Ishikawa (cell line): ENCODE measurements at regions not wholly inside any gene's neighbourhood (a gene's known extent, or its start where the extent isn't known, plus 50 kb on each side); places are given as distances from the start of the nearest gene placed in this dataset.

ENCODE experiments used
- EP300 ChIP-seq: IDR thresholded peaks from 2 replicates; pipeline ENCODE4 v1.6.1; 2012; ENCODE audit warnings: borderline replicate concordance
- RAD21 ChIP-seq: IDR thresholded peaks from 2 replicates; pipeline ENCODE4 v1.6.1; 2012; ENCODE audit warnings: low read depth
- TCF12 ChIP-seq: IDR thresholded peaks from 2 replicates; pipeline ENCODE4 v1.6.1; 2012; ENCODE audit warnings: low read depth
- TF ChIP-seq, protein P1 (sequence below): IDR thresholded peaks from 2 replicates; pipeline ENCODE4 v1.6.1; 2012

DNA sequence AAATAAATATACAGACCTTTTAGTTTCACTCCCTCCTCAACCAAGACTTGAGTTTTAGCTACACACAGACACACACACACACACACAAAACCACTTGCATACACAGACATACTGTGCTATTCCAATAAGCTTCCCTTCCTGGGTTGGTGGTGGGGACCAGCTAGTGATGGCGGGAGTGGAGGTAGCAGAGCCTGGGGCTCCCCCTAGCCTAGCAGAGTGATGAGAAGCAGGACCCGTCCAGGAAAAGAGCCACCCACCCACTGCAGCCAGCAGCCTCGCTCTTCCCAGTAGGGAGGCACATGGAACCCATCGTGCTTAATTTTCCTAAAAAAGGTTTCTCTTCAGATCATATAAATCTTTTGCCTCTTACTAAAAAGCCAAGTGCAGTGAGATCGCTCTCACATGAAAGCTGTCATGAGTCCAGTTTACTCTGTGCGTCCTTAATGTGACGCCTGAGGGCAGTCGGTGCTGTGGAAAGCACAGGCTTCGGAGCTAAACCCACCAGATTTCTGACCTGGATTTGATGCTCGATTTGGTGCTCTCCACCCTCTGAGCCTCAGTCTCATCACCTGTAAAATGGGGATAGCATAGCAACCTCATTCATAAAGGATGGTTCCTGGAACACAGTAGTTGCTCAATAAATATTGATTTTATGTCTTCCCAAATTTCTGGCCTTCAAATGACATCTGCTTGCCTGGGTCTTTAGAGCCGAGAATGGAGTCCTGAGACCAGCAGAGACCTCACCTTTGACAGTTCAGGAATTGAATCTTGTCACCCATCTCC, 60.1 kb upstream of the YWHAQ start:
- TF ChIP-seq, protein P1, sequence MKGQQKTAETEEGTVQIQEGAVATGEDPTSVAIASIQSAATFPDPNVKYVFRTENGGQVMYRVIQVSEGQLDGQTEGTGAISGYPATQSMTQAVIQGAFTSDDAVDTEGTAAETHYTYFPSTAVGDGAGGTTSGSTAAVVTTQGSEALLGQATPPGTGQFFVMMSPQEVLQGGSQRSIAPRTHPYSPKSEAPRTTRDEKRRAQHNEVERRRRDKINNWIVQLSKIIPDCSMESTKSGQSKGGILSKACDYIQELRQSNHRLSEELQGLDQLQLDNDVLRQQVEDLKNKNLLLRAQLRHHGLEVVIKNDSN, result no peak
- TF ChIP-seq EP300 (no peak), RAD21 (no peak), TCF12 (no peak)
